ENCODE measurements at regions not wholly inside any gene's neighbourhood (a gene's known extent, or its start where the extent isn't known, plus 50 kb on each side); places are given as distances from the start of the nearest gene placed in this dataset.

DNA sequence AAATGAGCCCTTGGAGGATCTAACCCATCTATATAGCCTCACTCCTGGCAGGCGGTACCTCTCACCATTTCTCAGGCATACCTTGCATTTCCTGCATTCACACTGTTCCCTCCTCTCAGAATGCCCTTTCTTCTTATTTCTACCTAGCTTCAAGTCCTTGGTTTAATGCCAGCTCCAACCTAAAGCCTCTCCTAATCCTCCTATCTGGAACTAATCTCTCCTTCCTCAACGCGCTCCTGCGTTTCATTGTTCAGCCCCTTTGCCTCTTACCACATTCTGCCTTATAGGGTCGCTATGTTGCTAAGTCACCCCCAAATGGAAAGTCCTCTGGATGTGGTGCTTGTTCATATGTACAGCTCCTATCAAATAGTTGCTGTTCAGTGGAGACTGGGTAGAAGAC lies 288.5 kb upstream of the TUT7 start:
- H3K27ac ChIP-seq (ENCODE audit: extremely low read depth, low read depth, low read length): no peak overlapping the region
- H3K36me3 ChIP-seq (ENCODE audit: control insufficient read depth, insufficient read depth, low read length): no peaks in the 10 kb centered on the region
- POLR2A ChIA-PET: no interaction called here
- intact Hi-C loops (cut with micrococcal nuclease): no loop called here
- H4K20me1 ChIP-seq (replicated peaks; ENCODE audit: control insufficient read depth, insufficient read depth, low read length): no peaks in the 10 kb centered on the region
- H3K9me1 ChIP-seq (ENCODE audit: control insufficient read depth, insufficient read depth, low read length): no peaks in the 10 kb centered on the region
- no peak overlapping the region for H3K9ac ChIP-seq (ENCODE audit: insufficient read depth in 1 of 2, low read depth in 2 of 2, low read length in 2 of 2)
- WGBS (ENCODE audit: insufficient coverage, low coverage, missing lambda C conversion rate): 0% methylated on average over 3 of the region's 5 CpGs
- no peak overlapping the region for H3K4me3 ChIP-seq
- H3K4me1 ChIP-seq (replicated peaks in 1 of 2; ENCODE audit: control insufficient read depth in 2 of 2, insufficient read depth in 2 of 2, low read length in 2 of 2): no peaks in the 10 kb centered on the region
- no TSS peak for BruUV-seq (replicated peaks)
- H3K4me2 ChIP-seq (ENCODE audit: insufficient read depth, low read length): no peak overlapping the region
- ATAC-seq: no peak
- CTCF ChIA-PET (ENCODE audit: low intra/inter-chr PET ratio): no interaction called here
- no peaks in the 10 kb centered on the region for H3K79me2 ChIP-seq (ENCODE audit: control insufficient read depth, insufficient read depth, low read length)
- no peak for TF ChIP-seq MEF2A (IDR thresholded peaks at IDR 0.05; ENCODE audit: control insufficient read depth, low read depth, low read length)
- no peak for TF ChIP-seq ZNF24 (IDR thresholded peaks at IDR 0.05)
- no peak for TF ChIP-seq RBM34 (IDR thresholded peaks at IDR 0.05; ENCODE audit: borderline replicate concordance, insufficient read depth, low read length)
- no peak for TF ChIP-seq RBM22 (IDR thresholded peaks at IDR 0.05; ENCODE audit: low read depth, low read length, poor library complexity, severe bottlenecking)
- TF ChIP-seq BRD4 (IDR thresholded peaks at IDR 0.05): no peak
- TF ChIP-seq ZBTB33 (CRISPR knock-in tag; IDR thresholded peaks at IDR 0.05): no peak
- no peak for TF ChIP-seq HNRNPK (IDR thresholded peaks at IDR 0.05; ENCODE audit: low read depth, low read length, poor library complexity, severe bottlenecking)
- no peak for TF ChIP-seq DIDO1 (tag; IDR thresholded peaks at IDR 0.05; ENCODE audit: low read depth)
- TF ChIP-seq, protein P1, sequence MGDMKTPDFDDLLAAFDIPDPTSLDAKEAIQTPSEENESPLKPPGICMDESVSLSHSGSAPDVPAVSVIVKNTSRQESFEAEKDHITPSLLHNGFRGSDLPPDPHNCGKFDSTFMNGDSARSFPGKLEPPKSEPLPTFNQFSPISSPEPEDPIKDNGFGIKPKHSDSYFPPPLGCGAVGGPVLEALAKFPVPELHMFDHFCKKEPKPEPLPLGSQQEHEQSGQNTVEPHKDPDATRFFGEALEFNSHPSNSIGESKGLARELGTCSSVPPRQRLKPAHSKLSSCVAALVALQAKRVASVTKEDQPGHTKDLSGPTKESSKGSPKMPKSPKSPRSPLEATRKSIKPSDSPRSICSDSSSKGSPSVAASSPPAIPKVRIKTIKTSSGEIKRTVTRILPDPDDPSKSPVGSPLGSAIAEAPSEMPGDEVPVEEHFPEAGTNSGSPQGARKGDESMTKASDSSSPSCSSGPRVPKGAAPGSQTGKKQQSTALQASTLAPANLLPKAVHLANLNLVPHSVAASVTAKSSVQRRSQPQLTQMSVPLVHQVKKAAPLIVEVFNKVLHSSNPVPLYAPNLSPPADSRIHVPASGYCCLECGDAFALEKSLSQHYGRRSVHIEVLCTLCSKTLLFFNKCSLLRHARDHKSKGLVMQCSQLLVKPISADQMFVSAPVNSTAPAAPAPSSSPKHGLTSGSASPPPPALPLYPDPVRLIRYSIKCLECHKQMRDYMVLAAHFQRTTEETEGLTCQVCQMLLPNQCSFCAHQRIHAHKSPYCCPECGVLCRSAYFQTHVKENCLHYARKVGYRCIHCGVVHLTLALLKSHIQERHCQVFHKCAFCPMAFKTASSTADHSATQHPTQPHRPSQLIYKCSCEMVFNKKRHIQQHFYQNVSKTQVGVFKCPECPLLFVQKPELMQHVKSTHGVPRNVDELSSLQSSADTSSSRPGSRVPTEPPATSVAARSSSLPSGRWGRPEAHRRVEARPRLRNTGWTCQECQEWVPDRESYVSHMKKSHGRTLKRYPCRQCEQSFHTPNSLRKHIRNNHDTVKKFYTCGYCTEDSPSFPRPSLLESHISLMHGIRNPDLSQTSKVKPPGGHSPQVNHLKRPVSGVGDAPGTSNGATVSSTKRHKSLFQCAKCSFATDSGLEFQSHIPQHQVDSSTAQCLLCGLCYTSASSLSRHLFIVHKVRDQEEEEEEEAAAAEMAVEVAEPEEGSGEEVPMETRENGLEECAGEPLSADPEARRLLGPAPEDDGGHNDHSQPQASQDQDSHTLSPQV (IDR thresholded peaks at IDR 0.05): no peak
- TF ChIP-seq SREBF2 (CRISPR knock-in tag; IDR thresholded peaks at IDR 0.05): no peak
- TF ChIP-seq ZNF766 (CRISPR knock-in tag; conservative IDR thresholded peaks at IDR 0.05): no peak
- TF ChIP-seq, protein P2, sequence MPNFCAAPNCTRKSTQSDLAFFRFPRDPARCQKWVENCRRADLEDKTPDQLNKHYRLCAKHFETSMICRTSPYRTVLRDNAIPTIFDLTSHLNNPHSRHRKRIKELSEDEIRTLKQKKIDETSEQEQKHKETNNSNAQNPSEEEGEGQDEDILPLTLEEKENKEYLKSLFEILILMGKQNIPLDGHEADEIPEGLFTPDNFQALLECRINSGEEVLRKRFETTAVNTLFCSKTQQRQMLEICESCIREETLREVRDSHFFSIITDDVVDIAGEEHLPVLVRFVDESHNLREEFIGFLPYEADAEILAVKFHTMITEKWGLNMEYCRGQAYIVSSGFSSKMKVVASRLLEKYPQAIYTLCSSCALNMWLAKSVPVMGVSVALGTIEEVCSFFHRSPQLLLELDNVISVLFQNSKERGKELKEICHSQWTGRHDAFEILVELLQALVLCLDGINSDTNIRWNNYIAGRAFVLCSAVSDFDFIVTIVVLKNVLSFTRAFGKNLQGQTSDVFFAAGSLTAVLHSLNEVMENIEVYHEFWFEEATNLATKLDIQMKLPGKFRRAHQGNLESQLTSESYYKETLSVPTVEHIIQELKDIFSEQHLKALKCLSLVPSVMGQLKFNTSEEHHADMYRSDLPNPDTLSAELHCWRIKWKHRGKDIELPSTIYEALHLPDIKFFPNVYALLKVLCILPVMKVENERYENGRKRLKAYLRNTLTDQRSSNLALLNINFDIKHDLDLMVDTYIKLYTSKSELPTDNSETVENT (CRISPR knock-in tag; IDR thresholded peaks at IDR 0.05): no peak
- no peak for TF ChIP-seq ZNF184 (CRISPR knock-in tag; IDR thresholded peaks at IDR 0.05)
- no peak for TF ChIP-seq STAG1 (CRISPR knock-in tag; IDR thresholded peaks at IDR 0.05; ENCODE audit: borderline replicate concordance)
- TF ChIP-seq NONO (IDR thresholded peaks at IDR 0.05; ENCODE audit: low read depth in 2 of 2, low read length in 1 of 2): no peak
- H2AFZ ChIP-seq (ENCODE audit: low read depth, low read length): no peak overlapping the region
- H3K9me3 ChIP-seq (replicated peaks; ENCODE audit: control insufficient read depth, insufficient read depth, low read depth, low read length): no peaks in the 10 kb centered on the region
- DNase-seq (ENCODE audit: extremely low read depth in 1 of 4, low spot score in 3 of 4): no peak
- no peak for FAIRE-seq
- in situ Hi-C loops (cut with MboI): no loop called here
- no peaks in the 10 kb centered on the region; a peak in 1 of 5 replicates for H3K27me3 ChIP-seq (ENCODE audit: control insufficient read depth in 2 of 2, insufficient read depth in 2 of 2, low read length in 2 of 2)

All from K562 (cell line).